ENCODE measurements at regions not wholly inside any gene's neighbourhood (a gene's known extent, or its start where the extent isn't known, plus 50 kb on each side); places are given as distances from the start of the nearest gene placed in this dataset.

GRCh38 chr6:14966096-14966905 is 279.6 kb upstream of the JARID2 start:
- no peak for DNase-seq (ENCODE audit: extremely low spot score, unreplicated experiment)
- Mint-ChIP-seq H3K4me3 (ENCODE audit: unreplicated experiment) (no peak overlapping the region), H3K4me1 (ENCODE audit: unreplicated experiment) (no peaks in the 10 kb centered on the region), H3K27me3 (ENCODE audit: unreplicated experiment) (no peaks in the 10 kb centered on the region), H3K9me3 (ENCODE audit: unreplicated experiment) (peaks cover 8% of the 10 kb centered on the region), H3K36me3 (ENCODE audit: unreplicated experiment) (no peaks in the 10 kb centered on the region), H3K27ac (ENCODE audit: unreplicated experiment) (no peak overlapping the region)
- no peak for TF ChIP-seq CTCF (IDR thresholded peaks at IDR 0.05)

GRCh38 chr6:14966906-14967711 is 278.8 kb upstream of the JARID2 start:
- Mint-ChIP-seq H3K9me3 (ENCODE audit: unreplicated experiment) (peaks cover 8% of the 10 kb centered on the region), H3K4me1 (ENCODE audit: unreplicated experiment) (no peaks in the 10 kb centered on the region), H3K27ac (ENCODE audit: unreplicated experiment) (no peak overlapping the region), H3K36me3 (ENCODE audit: unreplicated experiment) (no peaks in the 10 kb centered on the region), H3K4me3 (ENCODE audit: unreplicated experiment) (no peak overlapping the region), H3K27me3 (ENCODE audit: unreplicated experiment) (no peaks in the 10 kb centered on the region)
- TF ChIP-seq CTCF (IDR thresholded peaks at IDR 0.05) = no peak
- no peak for DNase-seq (ENCODE audit: extremely low spot score, unreplicated experiment)

GRCh38 chr6:14968056-14968637 is 277.7 kb upstream of the JARID2 start:
- Mint-ChIP-seq H3K9me3 (ENCODE audit: unreplicated experiment) (peaks cover 8% of the 10 kb centered on the region), H3K4me1 (ENCODE audit: unreplicated experiment) (no peaks in the 10 kb centered on the region), H3K4me3 (ENCODE audit: unreplicated experiment) (no peak overlapping the region), H3K27ac (ENCODE audit: unreplicated experiment) (no peak overlapping the region), H3K27me3 (ENCODE audit: unreplicated experiment) (no peaks in the 10 kb centered on the region), H3K36me3 (ENCODE audit: unreplicated experiment) (peaks cover 1% of the 10 kb centered on the region)
- no peak for DNase-seq (ENCODE audit: extremely low spot score, unreplicated experiment)
- TF ChIP-seq CTCF (IDR thresholded peaks at IDR 0.05) = no peak

- Mint-ChIP-seq H3K4me1 (ENCODE audit: unreplicated experiment) (no peaks in the 10 kb centered on the region), H3K9me3 (ENCODE audit: unreplicated experiment) (peaks cover 8% of the 10 kb centered on the region), H3K27me3 (ENCODE audit: unreplicated experiment) (no peaks in the 10 kb centered on the region), H3K36me3 (ENCODE audit: unreplicated experiment) (peaks cover 1% of the 10 kb centered on the region), H3K4me3 (ENCODE audit: unreplicated experiment) (no peak overlapping the region), H3K27ac (ENCODE audit: unreplicated experiment) (no peak overlapping the region)
- TF ChIP-seq CTCF (IDR thresholded peaks at IDR 0.05) = no peak
- no peak for DNase-seq (ENCODE audit: extremely low spot score, unreplicated experiment)
These were observed 276.7 kb upstream of the JARID2 start for GRCh38 chr6:14969126-14969525.

Measured in osteocyte (in vitro differentiated cells).